GM12875 (cell line): ENCODE measurements at regions not wholly inside any gene's neighbourhood (a gene's known extent, or its start where the extent isn't known, plus 50 kb on each side); places are given as distances from the start of the nearest gene placed in this dataset.

Experiments used
- H3K4me3 ChIP-seq: one replicate; pipeline ENCODE4 v1.5.1; 2011; ENCODE audit warnings: low read depth, low read length, control low read depth
- CTCF ChIP-seq: IDR thresholded peaks from 2 replicates; pipeline ENCODE4 v1.5.1; 2011; ENCODE audit warnings: low read depth, mild to moderate bottlenecking, control low read depth, inconsistent platforms, low read length, moderate library complexity, borderline replicate concordance; ENCODE audit not compliant: insufficient read depth

GRCh38 chr20:11188843-11189603 lies 515.2 kb upstream of the JAG1 start:
- TF ChIP-seq CTCF, result no peak
- no peak overlapping the region for H3K4me3 ChIP-seq

GRCh38 chr20:11190741-11191140 lies 516.9 kb upstream of the JAG1 start:
- H3K4me3 ChIP-seq, result no peak overlapping the region
- TF ChIP-seq CTCF, result no peak

DNA sequence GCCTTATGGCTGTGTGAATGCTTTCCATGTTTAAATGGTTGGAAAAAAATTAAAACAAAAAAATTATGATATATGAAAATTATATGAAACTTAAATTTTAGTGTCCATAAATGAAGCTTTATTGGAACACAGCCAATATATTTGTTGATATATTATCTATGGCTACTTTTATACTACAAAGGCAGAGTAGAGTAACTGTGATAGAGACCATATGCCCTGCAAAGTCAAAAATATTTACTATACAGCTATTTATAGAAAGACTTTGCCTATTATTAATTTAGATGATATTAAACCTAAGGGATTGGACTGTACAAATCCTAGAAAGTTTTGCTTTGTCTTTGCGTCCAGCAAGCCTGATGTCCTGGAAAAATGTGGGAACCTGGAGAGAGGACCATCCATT lies 518.3 kb upstream of the JAG1 start:
- TF ChIP-seq CTCF, result no peak
- H3K4me3 ChIP-seq, result no peak overlapping the region

DNA sequence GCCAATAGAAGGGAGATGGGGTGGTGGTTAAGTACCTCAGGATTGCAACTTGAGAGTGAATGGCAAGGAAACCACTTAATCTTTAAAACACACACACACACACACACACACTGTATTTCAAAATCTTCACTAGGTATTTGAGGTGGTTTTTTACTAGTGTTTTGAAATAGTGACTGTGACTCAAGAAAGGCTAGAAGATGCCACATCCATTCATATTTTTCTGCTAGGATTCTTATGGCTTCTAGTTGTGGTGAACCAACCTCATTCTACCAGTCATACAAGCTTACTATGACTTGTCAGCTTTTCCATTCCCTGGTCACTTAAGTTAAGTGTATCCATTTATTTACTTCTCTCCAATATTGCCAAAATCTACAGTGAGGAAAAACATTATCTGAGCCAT lies 519.4 kb upstream of the JAG1 start:
- H3K4me3 ChIP-seq, result no peak overlapping the region
- TF ChIP-seq CTCF, result no peak

DNA sequence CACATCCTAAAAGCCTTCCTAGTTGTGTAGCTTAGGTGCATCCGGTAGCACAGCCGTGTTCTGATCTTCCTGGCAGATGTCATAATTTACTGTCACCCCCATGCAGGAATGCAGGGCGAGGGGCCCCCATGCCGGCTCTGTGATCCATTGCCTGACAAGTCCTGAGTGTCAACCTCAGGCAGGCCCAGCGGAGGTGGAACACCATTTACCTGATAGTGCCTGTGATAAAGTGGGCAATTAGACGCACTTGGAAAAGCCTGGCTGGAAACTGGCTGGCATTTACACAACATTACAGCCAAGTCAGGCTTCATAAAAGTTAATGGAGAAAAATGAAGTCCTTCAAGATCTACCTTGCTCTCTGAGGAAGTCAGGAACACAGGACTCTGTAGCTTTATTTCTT lies 521.4 kb upstream of the JAG1 start:
- no peak overlapping the region for H3K4me3 ChIP-seq
- no peak for TF ChIP-seq CTCF

DNA sequence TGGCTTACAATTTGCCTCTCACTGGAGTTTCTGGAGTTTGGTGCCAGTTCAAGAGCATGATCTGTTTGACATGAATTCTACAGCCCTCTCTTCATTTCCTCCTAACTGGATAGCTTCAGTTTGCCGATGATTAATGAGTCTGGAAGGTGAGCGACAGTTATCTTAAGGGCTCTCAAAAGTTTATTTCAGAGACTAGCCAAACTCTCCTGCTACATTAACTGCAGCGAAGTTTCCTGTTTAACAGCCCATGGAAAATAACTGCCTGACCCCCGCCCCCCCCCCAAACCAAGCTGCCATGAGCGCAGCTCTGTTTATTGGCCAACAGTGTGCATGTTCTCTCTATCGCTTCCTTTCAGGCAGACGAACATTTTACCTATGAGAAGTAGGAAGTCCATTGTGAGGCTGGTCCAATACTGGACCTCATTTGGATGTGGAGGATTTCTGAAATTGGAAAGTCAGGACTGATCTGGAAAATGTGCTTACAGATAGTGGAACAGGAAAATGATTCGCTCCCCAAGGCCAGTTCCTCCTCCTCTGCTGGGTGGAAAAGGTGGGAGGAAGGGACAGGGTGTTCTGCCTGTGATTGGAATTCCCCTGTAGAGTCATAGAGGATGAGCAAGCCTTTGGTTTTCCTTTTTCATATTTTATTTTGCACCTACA lies 522.2 kb upstream of the JAG1 start:
- H3K4me3 ChIP-seq, result no peak overlapping the region
- no peak for TF ChIP-seq CTCF

DNA sequence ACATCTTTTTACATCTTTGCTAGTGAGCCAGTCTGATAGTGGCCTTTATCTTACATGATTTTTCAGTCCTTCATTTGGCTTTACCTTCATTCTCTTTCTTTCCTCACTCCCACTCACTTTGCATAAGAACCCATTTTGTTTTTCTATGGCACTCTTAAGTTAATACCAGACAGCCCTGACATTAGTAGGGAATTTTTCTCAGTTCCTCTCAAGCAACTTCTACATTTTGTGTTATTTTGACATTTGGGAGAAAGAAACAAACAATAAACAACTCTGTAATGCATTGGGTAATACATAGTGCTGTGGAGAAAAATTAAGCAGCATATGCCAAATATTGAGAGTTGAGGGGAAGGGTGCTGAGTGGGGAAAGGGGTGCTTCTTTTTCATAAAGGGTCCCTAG lies 524.1 kb upstream of the JAG1 start:
- no peak for TF ChIP-seq CTCF

More for the DNA sequence above, 524.1 kb upstream of the JAG1 start:
- H3K4me3 ChIP-seq, result no peak overlapping the region
